Uterus (tissue), 3 donors: ENCODE measurements at regions not wholly inside any gene's neighbourhood (a gene's known extent, or its start where the extent isn't known, plus 50 kb on each side); places are given as distances from the start of the nearest gene placed in this dataset.

ENCODE experiments used
- DNase-seq, 2 donors: peaks; one replicate each; pipeline ENCODE4 v3.0.0-alpha.2; 2019 to 2020
- H3K27ac ChIP-seq, 2 donors: fragments of 200-600 bp; sonication (generic); 1 replicate in 1 of 2; 2 replicates in 1 of 2; pipeline ENCODE4 v1.5.1; 2016 to 2018
- H3K27me3 ChIP-seq, 2 donors: fragments of 200-600 bp; sonication (generic); one replicate each; pipeline ENCODE4 v1.5.1; 2018 to 2019; ENCODE audit warnings: control low read depth in 1 of 2
- H3K36me3 ChIP-seq, 2 donors: fragments of 200-600 bp; sonication (generic); one replicate each; pipeline ENCODE4 v1.5.1; 2019; ENCODE audit warnings: control low read depth in 1 of 2
- H3K4me1 ChIP-seq, 2 donors: fragments of 200-600 bp; sonication (generic); one replicate each; pipeline ENCODE4 v1.5.1; 2018 to 2019; ENCODE audit warnings: control low read depth in 1 of 2
- H3K4me3 ChIP-seq, 2 donors: fragments of 200-600 bp; sonication (generic); 1 replicate in 1 of 2; 2 replicates in 1 of 2; pipeline ENCODE4 v1.5.1; 2018 to 2019; ENCODE audit warnings: mild to moderate bottlenecking in 1 of 2
- H3K9me3 ChIP-seq, 2 donors: fragments of 200-600 bp; sonication (generic); one replicate each; pipeline ENCODE4 v1.5.1; 2019; ENCODE audit warnings: control low read depth in 1 of 2
- POLR2A ChIP-seq, 2 donors: fragments of 450-650 bp; IDR thresholded peaks; one replicate each; pipeline ENCODE4 v1.6.1; 2016; ENCODE audit warnings: antibody characterized with exemption in 2 of 2, mild to moderate bottlenecking in 1 of 2, moderate library complexity in 1 of 2
- intact Hi-C: fragments of 100-400 bp; cut with DNase I; formaldehyde crosslinking; loops from one replicate; pipeline ENCODE4 v1.15.1; 2023; ENCODE audit warnings: low total_unique reads
- TF ChIP-seq, protein P1 (sequence below), 4 experiments: fragments of 200-600 bp in 2 of 4; fragments of 450-650 bp in 2 of 4; sonication (generic) in 2 of 4; IDR thresholded peaks; one replicate each; pipeline ENCODE4 v1.5.1; 2016 to 2019; ENCODE audit warnings: antibody characterized with exemption in 4 of 4, mild to moderate bottlenecking in 2 of 4, moderate library complexity in 1 of 4
- donor health status: DM: yes; HTN: yes; CAD: no.

DNA sequence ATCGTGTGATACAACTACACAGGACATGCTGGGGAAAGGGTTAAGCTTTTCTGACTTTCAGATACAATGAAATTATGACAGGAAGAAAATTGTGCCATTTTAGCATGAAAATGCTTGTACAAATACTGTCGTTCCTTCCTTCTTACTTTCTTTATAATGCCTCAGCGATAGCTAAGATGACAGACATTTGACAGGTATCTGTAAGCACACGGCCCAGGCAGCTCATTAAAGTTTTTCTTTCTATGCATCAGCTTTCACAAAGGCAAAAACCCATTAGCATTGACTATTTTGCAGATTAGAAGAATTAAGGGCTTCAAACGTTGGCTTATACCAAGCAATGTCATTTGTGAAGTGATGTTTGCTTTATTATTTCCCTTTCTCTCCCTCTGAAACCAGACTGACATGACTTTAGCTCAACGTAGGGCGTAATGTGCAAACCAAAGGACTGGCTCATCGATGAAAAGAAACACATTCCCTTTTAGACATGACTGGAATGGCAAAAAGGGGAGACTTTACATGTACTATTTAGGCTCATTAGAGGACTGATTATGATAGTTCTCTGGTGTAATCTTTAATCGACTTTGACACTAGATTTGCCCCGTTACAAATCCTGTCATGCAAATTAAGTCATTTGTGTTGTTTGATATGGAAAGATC lies 258.4 kb upstream of the SP8 start:
- no peaks in the 10 kb centered on the region for H3K9me3 ChIP-seq
- no peak overlapping the region for H3K4me3 ChIP-seq
- no peaks in the 10 kb centered on the region for H3K27me3 ChIP-seq
- no peaks in the 10 kb centered on the region for H3K36me3 ChIP-seq
- H3K4me1 ChIP-seq: no peaks in the 10 kb centered on the region
- intact Hi-C loops: no loop called here
- TF ChIP-seq, protein P1, sequence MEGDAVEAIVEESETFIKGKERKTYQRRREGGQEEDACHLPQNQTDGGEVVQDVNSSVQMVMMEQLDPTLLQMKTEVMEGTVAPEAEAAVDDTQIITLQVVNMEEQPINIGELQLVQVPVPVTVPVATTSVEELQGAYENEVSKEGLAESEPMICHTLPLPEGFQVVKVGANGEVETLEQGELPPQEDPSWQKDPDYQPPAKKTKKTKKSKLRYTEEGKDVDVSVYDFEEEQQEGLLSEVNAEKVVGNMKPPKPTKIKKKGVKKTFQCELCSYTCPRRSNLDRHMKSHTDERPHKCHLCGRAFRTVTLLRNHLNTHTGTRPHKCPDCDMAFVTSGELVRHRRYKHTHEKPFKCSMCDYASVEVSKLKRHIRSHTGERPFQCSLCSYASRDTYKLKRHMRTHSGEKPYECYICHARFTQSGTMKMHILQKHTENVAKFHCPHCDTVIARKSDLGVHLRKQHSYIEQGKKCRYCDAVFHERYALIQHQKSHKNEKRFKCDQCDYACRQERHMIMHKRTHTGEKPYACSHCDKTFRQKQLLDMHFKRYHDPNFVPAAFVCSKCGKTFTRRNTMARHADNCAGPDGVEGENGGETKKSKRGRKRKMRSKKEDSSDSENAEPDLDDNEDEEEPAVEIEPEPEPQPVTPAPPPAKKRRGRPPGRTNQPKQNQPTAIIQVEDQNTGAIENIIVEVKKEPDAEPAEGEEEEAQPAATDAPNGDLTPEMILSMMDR (IDR thresholded peaks at IDR 0.05): no peak
- no peak for DNase-seq
- no peak overlapping the region for H3K27ac ChIP-seq

DNA sequence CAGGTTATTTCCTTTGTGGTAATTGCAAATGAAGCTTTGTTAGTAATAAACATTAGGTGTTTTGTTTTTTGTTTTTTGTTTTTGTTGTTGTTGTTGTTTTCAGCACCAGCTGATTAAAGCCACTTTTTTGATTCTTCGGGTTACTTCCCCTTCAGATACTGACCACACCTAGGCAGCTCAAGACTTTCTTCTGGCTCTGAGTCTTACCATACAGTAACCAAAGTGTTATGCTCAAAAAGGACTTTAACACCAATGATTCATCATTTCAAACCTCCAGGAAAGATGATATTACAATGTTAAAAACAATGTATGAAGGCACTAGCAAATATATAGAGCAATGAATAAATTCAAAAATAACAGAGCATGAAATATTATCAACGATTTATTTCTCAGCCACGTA lies 265.2 kb upstream of the SP8 start:
- Histone ChIP-seq H3K9me3 (peaks cover 0 to 3% of the 10 kb centered on the region in 2 donors), H3K4me1 (no peaks in the 10 kb centered on the region), H3K27ac (no peak overlapping the region), H3K4me3 (no peak overlapping the region), H3K36me3 (no peaks in the 10 kb centered on the region), H3K27me3 (no peaks in the 10 kb centered on the region)
- TF ChIP-seq POLR2A (IDR thresholded peaks at IDR 0.05): no peak
- TF ChIP-seq, protein P1 (IDR thresholded peaks at IDR 0.05): no peak
- DNase-seq: no peak
- intact Hi-C loops: no loop called here

DNA sequence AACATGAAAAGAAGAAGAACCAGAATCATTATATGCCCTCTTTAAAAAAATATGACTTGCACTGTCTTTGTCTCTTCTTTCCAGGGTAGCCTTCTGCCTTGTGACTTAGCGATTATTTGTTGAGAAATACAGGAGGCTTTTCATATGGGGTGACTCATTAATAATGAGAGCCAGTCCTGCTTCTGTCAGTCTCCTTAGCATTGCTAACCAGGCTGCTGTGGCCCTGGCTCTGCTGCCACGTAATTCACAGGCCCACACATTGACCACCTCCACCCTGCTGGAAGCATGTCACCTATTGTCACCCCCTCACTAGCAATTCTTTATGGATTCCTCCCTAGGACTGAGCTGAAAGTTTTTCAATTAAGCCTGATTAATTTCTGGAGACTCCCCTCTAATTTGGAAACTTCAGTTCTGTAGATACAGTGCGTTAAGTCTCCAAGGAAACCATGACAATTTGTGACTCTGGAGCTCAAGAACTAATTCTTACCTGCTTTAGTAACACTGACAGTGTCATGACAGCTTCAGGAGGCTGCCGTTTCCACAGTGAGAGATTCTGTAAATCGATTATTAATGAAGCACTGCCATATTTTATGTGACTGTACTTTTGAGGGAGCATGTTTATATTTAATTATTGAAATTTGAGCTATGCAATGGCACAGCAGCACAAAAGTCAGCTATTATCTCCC lies 267.9 kb upstream of the SP8 start:
- DNase-seq: no peak
- Histone ChIP-seq H3K27me3 (no peaks in the 10 kb centered on the region), H3K9me3 (peaks cover 0 to 3% of the 10 kb centered on the region in 2 donors), H3K4me3 (no peak overlapping the region), H3K4me1 (no peaks in the 10 kb centered on the region), H3K36me3 (no peaks in the 10 kb centered on the region), H3K27ac (no peak overlapping the region)
- intact Hi-C loops: no loop called here
- TF ChIP-seq POLR2A (IDR thresholded peaks at IDR 0.05): no peak

DNA sequence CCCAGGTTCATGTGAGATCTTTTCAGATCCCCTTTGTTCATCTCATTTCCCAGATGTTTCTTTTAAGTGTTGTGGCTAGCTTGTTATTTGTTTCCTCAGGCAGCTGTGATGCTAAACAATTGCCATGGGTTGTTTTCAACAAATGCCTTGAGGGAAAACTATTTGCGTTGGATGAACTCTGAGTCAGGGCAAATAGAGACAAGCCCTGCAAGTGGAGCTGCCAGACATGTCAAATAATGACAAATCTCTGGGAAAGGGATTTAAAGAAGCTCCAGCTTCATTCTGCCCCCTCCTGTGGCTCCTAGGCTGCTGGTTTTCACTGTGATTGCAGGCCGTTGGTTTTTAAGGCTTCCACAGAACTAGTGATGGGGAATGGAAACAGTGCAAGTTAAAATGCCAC lies 272.4 kb upstream of the SP8 start:
- intact Hi-C loops: no loop called here
- no peak for DNase-seq

DNA sequence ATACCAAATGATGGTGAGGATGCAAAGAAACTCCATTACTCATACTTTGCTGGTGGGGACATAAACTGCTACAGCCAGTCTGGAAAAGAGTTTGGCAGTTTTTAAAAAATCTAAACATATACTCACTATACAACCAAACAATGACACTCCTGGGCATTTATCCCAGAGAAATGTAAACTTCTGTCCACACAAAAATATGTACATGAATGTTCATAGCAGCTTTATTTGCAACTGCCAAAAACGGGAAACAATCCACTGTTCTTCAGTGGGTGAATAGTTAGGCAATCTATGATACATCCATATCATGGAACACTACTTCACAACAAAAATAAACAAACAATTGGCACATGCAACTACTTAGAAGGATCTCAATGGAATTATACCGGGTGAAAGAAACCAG lies 276.4 kb upstream of the SP8 start:
- Histone ChIP-seq H3K27ac (no peak overlapping the region), H3K4me3 (no peak overlapping the region), H3K27me3 (no peaks in the 10 kb centered on the region), H3K36me3 (no peaks in the 10 kb centered on the region), H3K4me1 (no peaks in the 10 kb centered on the region), H3K9me3 (no peaks in the 10 kb centered on the region)
- TF ChIP-seq POLR2A (IDR thresholded peaks at IDR 0.05): no peak
- TF ChIP-seq, protein P1 (IDR thresholded peaks at IDR 0.05): no peak
- no peak for DNase-seq
- intact Hi-C loops: no loop called here

More for the DNA sequence above, 272.4 kb upstream of the SP8 start:
- Histone ChIP-seq H3K27me3 (no peaks in the 10 kb centered on the region), H3K9me3 (no peaks in the 10 kb centered on the region), H3K4me1 (no peaks in the 10 kb centered on the region), H3K27ac (no peak overlapping the region), H3K36me3 (no peaks in the 10 kb centered on the region), H3K4me3 (no peak overlapping the region)
- TF ChIP-seq, protein P1 (IDR thresholded peaks at IDR 0.05): no peak
- TF ChIP-seq POLR2A (IDR thresholded peaks at IDR 0.05): no peak
